HG03457 (cell line): ENCODE measurements at regions not wholly inside any gene's neighbourhood (a gene's known extent, or its start where the extent isn't known, plus 50 kb on each side); places are given as distances from the start of the nearest gene placed in this dataset.

Experiments used
- ATAC-seq: cut with Tn5 transposase; IDR thresholded peaks from one replicate; pipeline ENCODE4 v1.9.1; 2021; ENCODE audit warnings: moderate number of reproducible peaks; ENCODE audit not compliant: unreplicated experiment

DNA sequence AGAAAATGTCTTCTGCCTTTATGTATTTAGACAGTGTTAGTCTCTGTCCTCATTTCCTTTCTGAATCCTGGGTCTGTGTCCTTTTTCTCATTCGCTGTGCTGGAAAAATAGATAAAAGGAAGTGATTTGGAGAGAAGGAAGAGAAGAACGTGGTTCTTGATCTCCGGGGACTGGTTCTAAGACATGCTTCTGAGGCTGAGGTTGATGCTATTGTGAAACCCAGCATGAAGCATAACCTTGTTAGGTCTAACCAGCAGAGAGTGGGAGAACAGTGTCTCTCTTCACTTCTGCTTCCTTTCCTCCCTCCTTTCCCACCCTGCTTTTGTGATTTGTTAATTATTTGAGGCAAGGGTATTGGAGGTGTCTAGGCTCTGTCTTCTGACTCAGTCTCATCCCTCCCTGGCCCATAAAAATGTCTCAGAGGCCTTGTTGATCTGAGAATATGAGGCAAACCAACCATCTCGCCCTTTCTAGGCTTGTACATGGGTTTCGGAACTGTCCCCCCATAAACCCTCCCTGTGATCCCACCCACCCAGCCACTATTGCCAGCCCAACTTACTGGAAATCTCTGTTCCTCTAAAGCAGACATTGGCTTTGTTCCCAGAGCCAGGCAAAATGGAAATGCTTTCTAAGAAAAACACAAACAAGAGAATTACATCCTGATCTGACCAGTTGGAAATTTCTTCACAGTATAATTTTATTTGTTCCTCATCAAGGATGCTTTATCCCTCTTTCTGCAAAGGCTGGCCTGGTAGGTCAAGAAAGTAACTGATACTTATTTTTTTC is 360.6 kb upstream of the TNP1 start:
- ATAC-seq, result no peak

GRCh38 chr2:217219164-217219520 is 359.3 kb upstream of the TNP1 start:
- no peak for ATAC-seq

GRCh38 chr2:217218269-217219163 is 358.7 kb upstream of the TNP1 start:
- peak; percentile 31 for ATAC-seq

- ATAC-seq, result no peak
These were observed 357.1 kb upstream of the TNP1 start for GRCh38 chr2:217216982-217217381.

DNA sequence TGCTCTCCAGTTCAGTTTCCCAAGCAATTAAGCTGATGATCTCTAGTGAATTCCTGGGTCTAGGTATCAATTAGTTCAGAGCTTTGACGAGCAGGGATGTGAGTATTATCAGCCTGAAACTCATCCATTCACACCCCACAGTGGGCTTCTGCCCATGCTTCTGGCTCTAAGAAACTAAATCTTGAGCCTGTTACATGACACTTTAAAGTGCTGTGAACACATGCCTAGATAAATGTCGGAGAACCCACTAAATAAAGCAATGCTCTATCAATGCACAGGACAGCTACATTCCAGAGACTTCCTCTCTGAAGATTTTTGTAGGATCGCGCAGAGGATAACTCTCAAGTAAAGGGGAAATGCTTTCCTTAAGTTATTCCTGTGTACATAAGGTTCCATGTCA is 356.5 kb upstream of the TNP1 start:
- ATAC-seq, result no peak

DNA sequence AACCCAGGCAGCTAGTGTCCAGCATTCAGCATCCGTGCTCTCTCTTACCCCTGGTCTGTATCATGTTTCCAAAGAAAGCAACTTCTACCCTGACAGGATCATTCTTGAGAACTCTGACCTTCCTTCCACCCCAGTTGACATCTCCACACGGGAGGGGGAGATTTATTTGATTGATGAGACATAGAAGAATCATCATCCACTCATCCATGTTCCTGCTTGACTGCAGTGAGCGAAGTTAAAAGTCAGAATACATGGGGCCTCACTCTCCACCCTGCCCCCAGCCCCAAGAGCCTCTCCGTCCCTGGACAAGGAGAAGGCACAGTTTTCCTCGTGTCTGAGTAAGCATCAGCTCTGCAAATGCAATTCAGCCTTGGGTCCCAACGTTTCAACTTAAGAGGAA is 356.0 kb upstream of the TNP1 start:
- ATAC-seq, result no peak

DNA sequence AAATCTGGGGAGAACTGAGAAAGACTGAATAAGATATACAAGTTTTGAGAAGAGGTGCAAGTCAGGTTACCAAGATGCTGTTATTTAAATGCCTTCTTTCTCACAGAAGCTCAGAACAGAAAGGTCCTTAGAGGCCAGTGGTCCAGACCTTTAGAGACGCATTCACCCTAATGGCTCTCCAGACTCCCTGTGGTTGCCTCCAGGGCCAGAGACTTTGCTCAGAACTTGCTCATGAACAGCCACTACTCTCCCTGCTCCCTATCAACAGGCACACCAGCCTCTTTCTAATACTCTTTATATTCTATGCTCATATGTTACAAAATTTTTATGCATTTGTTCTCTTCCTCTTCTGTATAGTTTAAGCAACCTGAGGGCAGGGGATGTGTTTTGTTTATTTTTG is 349.0 kb upstream of the TNP1 start:
- ATAC-seq, result no peak

DNA sequence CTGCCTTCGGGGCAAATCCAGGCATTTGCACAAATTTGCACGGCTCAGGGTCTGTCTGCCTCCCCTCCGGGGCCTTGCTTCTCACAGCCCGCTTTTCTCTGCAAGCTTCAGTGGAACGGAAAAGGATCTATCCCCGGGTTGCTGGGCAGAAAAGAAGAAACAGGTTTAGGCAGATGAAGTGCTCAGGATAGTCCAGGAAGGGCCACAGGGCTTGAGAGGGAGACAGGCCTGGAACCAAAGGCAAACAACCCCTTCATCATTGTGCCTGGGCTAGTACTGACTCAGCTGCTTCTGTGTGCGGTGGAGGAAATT is 347.8 kb upstream of the TNP1 start:
- no peak for ATAC-seq

DNA sequence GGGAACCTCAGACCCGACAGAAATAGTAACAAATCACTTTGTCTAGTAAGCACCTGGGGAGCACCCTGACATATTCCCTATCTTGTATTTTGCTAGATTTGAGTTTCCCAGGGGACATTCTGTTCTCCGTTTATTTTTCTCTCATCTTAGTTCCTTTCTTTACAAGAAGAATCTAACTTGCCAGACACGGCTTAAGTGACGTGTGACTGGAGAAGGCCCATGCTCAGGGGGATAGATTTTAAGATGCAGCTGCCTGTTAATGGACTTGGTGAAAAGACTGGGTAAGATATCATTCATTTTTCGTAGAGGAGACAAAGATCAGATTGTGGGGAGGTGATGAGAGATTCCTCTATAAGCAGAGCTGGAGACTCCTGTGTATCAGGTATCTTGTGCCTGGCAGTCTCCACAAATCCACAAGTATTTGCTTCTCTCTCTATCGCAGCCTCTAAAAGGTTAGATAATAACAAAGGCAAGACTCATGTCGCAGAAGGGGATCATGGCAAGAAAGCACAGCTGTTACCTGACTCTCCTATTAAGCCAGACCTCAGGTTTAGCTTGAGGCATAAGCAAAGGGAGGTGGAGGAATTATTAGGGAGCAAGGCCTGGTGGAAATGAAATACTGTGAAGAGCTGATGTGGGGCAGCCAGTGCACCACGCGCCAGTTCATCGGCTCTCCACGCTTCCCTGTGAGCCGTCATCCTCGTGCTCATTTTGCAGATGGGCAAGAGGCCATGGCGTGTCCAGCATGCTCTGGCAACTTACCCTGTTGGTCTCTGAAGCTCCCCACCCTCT is 347.2 kb upstream of the TNP1 start:
- ATAC-seq, result no peak

DNA sequence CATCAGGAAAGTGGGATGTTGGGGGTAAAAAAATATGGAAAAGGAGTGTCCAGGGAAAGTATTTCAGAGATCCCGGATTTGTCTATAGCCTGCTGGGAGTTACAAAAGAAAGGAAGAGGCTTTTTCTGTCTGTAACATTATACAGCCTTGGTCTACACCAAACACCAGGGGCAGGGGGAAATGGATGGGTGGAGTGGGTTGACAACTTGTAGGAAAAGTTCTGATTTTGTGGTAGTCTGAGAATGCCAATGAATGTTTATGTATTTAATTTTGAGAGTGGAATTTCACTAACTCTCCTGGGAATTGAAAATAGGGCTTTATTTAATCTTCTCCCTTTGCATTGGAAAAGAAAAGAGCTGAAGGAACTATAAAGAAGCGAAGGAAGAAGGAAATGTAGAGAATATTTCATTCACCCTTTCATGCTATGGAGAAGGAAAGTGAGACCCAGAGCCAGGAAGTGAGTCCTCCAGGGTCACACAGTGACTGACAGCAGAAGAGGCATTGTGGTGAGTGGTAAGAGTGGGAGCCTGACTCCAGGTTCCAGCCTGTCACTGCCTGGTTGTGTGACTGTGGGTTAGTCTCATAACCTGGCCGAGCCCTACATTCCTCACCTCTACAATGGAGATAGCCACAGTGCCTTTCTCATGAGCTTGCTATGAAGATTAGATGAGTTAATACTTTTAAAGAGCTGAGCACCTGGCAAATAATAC is 346.3 kb upstream of the TNP1 start:
- ATAC-seq, result no peak

DNA sequence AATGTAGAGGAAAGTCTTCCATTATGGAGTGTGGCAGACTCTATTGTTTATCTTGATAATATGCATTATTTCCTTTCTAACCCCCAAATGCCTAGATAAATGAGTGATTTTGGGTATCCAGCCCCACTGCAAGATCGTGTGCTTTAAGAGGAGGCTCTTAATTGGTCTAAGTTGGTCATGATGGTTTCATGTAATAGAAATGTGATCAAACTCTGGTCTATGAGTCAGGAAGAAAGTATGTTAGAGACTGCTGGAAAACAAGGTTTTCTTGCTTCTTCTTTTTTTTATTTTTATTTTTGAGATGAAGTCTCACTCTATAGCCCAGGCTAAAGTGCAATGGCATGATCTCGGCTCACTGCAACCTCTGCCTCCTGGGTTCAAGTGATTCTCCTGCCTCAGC is 344.5 kb upstream of the TNP1 start:
- no peak for ATAC-seq

- no peak for ATAC-seq
These were observed 343.2 kb upstream of the TNP1 start for GRCh38 chr2:217203086-217203485.

- ATAC-seq, result no peak
These were observed 339.4 kb upstream of the TNP1 start for GRCh38 chr2:217199255-217199630.

DNA sequence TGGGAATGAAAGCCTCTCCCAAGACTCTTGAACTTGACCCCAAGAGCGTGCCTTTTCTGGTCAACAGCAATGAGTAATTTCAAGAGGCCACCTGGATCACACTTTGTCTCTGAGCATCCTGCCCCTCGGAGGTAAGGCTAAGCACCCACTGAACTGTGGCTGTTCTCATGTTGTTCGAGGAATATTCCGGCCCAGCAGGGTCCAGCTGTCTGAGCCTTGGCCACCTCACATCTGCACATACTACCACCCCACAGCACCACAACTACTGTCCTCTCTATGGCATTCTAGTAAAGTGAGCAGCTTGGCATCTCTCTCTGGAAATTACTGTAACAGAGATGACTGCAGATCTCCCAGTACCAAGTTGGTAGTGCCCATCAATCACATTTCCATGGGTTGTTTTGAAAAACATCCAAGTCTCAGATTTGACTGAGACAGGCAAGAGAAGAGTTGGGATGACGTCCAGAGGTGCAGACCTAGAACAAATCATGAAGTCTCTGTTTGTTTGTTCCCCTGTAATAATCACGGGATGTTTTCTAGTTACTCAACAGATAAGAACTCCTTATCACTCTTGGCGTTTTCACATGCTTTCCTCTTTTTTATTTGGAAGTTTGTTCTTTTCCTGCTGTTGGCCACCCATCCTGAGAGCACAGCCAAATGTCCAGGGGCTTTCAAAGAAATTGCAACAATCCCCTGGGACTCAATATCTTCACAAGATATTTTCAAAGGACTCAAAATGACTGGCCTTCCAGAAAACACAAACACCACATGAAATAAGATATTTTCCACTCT is 336.0 kb upstream of the TNP1 start:
- ATAC-seq, result no peak

DNA sequence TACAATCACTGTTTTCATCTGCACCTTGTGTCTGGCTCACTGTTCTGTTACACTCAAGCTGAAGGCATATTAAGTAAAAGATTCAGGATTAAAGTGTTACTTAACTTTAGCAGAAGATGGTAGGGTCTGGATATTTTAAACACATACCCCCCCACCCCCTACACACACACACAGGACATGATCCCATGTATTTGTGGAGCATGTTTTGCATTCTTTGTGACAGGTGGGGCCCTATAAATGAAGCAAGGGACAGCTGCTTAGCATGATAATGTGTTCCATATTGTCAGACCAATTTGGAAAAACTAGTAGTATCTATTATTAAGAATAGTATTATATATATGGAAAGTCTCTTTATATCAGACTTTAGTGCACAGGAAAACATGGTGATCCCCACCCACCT is 335.2 kb upstream of the TNP1 start:
- ATAC-seq, result no peak

- no peak for ATAC-seq
These were observed 333.8 kb upstream of the TNP1 start for GRCh38 chr2:217193431-217194340.

- no peak for ATAC-seq
These were observed 332.5 kb upstream of the TNP1 start for GRCh38 chr2:217192366-217192765.

- ATAC-seq, result no peak
These were observed 329.9 kb upstream of the TNP1 start for GRCh38 chr2:217189747-217190146.

- no peak for ATAC-seq
These were observed 329.3 kb upstream of the TNP1 start for GRCh38 chr2:217189131-217189530.
